ENCODE measurements at regions not wholly inside any gene's neighbourhood (a gene's known extent, or its start where the extent isn't known, plus 50 kb on each side); places are given as distances from the start of the nearest gene placed in this dataset.
A peak's percentile ranks its signal among the peaks of the same experiment; 100 is the strongest.

DNA sequence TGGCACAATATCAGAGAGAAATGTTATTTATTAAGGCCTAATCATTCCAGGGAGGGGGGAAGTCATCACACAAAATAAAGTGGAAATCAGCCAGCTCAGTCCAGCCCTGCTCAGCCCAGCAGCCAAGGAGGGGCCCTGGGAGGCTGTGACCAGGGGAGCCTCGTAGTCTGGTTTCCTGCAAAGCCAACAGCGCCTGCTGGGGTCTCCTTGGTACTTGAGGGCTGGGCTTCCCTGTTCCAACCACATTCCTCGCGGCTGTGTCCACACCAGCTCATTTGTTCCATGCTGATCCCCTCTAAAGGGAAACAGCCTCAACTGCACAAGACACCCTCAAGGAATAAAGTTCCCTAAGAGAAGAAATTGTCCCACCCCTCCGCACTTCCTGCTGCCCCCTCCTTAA lies 154.0 kb downstream of the TMEM132E start:
- DNase-seq: no peak

DNA sequence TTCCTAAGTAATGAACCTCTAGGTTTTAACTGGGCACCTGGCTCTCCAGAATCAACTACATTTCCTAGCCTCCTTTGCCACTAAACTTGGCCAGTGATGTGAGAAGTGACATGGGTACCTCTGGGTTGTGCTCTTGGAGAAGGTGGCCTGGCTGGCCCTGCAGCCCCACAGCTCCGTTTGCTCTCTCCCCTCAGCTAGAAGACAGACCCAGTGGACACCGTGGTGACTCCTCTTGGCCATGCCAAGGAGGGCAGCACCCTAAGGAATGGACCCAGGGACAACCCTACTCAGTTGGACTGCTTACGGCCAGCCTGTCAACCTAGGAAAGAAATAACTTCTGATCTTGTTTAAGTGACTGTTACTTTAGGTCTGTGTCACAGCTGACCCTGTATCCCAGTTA lies 151.4 kb downstream of the TMEM132E start:
- no peak for DNase-seq

DNA sequence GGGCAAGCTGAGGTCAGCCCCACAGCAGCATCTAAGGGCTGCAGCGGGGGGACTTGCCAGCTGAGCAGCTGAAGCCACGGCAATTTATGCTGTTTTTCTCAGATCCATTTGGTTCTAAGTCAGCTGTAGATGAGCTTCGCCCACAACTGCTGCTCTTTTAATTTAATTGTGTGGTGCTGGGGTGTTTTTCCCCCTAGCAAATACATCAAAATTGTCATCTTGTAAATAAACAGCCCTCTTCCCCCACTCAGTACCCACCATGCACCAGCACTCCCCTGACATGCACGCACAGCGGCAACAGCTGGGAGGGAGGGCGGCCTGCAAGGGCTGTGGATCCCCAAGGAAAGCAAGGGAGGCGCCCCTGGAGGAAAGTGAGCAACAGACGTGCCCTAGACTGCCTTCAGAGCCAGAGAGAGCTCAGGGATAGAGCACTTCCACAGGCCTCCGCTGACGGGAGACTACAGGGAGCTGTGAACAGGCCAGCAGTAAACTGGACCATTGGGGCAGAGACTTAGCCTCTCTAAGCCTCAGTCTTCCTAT lies 149.5 kb downstream of the TMEM132E start:
- no peak for DNase-seq

GRCh38 chr17:34727601-34728000 lies 148.2 kb downstream of the TMEM132E start:
- DNase-seq: no peak

- DNase-seq: no peak
These were observed 147.4 kb downstream of the TMEM132E start for GRCh38 chr17:34726536-34727384.

DNA sequence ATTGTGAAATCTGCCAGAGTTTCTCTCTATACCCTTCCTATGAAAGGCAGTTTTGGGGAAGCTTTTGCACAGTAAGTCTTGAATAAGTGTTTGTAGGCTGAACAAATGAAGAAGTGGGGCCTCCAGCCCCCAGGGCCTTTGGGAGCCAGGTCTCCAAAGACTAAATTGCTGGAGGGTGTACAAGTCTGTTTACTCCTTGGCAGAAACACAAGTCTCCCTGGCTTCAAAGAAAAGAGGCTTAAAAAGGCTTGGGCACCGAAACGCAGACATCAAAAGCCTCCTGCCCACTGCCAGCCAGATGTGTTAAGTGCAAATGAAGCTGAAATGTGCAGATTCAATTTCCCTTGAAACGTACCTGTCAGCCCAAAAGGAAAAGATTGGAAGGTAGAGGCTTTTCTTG lies 146.3 kb downstream of the TMEM132E start:
- DNase-seq: no peak

- no peak for DNase-seq
These were observed 145.6 kb downstream of the TMEM132E start for GRCh38 chr17:34725008-34725407.

DNA sequence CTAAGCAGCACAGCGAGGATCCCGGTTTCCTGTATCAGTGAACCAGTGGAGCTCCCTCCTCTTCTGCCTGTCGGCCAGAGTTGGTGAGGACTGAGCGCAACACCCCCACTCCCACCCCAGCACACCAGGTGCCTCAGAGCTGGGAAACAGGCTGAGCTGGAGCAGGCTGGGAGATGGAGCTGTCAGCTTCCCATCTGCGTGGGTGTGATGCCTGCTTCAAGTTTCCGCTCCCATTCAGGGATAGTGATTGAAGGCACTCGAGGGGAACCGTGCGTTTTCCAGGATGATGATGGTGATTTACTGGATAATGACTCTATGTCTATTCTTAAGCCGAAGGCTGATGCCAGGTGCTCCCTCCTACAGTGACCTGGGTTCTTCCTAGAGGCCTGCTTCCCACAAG lies 144.5 kb downstream of the TMEM132E start:
- DNase-seq: no peak

DNA sequence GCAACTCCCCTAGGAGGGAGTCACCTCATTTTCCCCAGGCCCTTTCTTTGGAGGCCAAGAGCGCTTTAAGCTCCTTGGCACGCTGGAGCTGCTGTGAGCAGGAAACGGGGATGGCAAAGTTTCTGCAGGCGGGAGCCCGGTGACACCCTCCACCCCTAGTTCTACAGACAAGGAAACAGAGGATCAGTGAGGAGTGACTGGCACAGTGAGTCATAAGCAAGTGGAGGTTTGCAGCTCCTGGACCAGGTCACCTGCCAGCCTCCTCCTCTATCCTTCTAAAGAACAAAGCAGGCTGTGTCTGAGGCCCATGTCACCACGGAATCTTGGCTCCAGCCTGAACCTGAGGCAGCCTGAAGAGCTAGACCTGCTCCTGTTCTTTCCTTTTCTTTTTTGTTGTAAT lies 141.9 kb downstream of the TMEM132E start:
- no peak for DNase-seq

DNA sequence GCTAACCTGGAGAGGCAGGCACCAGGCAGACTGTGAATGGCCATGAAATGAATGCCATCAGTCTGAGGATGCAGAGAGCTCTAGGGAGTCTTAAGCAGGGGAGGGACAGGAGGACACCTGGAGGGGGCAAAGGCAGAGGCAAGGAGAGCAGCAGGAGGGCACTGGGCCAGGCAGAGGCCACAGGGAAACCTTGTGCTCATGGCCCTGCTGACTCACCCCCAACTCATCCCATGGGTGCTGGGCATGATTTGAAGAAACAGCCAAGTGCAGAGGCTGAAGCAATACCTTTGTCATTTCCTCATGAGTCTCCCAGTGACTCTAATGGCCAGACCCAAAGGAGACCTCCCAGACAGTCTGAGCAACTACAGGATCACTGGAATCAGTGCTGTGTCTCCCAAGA lies 141.4 kb downstream of the TMEM132E start:
- no peak for DNase-seq

DNA sequence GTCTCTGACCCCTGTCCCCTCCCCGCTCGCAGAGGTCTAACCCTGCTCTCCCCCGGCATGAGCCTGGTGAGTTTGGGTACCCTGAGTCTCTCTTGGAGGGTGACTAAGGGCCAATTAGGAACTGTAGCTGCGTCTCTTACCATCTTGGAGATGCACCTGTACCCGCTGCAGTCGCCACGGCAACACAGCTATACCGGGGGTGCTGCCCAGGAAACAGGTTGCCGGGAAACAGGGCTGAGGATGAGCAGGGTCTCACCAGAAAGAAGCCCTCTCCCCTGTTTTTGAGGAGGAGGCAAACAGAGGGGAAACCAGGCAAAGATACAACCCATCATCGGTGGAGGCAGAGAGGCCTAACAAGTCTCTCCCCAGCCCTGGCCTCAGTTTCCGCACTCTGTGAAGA lies 140.2 kb downstream of the TMEM132E start:
- no peak for DNase-seq

- no peak for DNase-seq
These were observed 137.7 kb downstream of the TMEM132E start for GRCh38 chr17:34717092-34717491.

- DNase-seq: no peak
These were observed 136.9 kb downstream of the TMEM132E start for GRCh38 chr17:34716291-34716690.

- no peak for DNase-seq
These were observed 136.1 kb downstream of the TMEM132E start for GRCh38 chr17:34715504-34715903.

GRCh38 chr17:34714475-34715410 lies 135.4 kb downstream of the TMEM132E start:
- DNase-seq: no peak

GRCh38 chr17:34713687-34714086 lies 134.3 kb downstream of the TMEM132E start:
- no peak for DNase-seq

DNA sequence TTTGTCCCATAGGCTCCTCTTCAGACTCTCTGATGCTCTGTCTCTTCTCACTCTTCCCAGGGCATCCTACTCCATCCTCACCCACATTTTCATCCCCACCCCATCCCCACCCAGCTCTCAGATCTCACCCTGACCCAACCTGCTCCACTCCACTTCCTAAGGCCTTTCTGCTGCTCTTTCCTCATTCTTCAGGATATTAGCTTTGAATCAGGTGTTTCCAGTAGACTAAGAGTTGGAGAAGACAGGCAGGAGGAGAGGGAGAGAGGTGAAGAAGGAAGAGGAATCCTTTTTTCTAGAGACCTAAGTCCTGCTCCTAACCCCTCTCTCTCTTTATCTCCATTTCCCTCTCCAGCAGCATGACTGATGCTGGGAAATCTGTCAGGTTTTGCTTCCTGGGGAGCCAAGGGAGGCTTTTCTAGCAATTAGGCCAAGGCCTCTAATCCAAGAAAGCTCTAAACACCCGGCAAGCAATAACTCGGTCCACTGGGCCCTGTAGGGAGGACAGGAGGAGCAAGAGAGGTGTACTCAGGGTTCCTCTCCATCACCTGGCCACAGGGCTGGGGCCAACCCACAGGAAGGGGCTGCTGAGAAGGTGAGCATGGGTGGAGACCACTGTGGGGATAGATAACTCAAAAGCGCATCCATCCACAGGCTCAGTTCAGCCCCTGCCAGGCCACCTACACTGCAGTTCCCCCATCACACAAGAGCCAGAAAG lies 133.3 kb downstream of the TMEM132E start:
- DNase-seq: no peak

GRCh38 chr17:34711646-34712045 lies 132.3 kb downstream of the TMEM132E start:
- DNase-seq: no peak

DNA sequence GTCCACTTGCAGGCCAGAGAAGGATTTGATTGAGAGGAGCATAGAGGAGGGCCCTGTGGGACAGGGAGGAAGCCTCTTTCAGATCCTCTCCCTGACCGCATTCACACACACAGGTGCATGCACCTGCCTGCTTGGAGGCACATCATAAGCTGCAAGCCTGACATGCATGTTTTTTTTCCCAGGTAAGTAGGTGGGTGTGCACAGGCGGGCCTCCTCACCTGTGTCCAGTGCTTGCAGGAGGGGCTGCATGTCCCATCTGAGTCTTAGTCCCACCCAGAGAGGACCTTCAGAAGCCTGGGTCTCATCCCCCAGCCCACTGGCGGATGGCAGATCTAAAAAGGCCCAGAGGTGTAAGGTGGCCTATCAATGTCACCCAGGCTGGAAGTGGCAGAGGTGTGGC lies 130.8 kb downstream of the TMEM132E start:
- no peak for DNase-seq

DNA sequence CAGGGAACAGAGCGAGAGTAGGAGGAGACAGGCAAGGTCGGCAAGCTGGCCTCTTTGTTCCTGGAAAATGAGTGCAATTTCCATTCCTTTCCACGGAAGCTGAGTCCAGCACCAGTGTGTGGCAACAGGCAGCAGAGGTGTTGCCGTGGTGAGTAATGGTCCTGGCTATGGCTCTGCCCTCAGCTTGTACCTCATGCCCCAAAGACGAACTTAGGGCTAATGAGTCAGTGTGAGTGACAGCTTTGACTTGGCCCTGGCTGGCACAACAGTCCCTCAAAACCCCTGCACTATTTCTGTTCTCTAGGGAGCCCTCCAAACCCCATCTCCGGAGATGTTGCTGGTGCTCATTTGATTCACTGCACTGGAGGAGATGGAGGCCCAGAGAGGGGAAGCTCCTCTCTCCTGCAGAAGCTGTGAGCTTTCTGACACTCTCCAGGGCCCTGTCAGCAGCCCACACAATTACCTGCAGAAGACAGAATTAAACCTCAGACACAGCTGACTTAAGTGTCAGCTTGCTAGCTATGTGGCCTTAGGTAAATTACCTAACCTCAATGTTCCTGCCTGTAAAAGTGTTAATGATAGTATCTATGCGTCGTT lies 129.9 kb downstream of the TMEM132E start:
- no peak for DNase-seq

DNA sequence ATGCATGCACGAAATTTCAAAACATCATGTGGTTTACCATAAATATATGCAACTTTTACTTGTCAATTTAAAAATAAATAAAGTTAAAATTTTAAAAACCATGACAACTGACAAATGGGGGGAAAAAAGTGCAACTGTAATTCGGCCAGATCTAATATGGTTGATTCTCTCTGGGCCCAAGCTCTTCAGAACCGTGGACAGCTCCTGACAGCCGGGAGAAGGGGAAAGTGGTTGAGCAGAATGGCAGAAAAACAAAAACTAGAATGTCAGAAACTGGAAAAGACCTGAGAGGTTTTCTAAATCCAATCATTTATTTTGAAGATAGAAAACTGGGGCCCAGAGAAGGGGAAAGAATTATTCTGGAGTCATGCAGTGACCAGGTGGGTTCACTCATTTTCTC lies 126.6 kb downstream of the TMEM132E start:
- DNase-seq: no peak

- peak; percentile 12 for DNase-seq
These were observed 124.2 kb downstream of the TMEM132E start for GRCh38 chr17:34703533-34703932.

DNA sequence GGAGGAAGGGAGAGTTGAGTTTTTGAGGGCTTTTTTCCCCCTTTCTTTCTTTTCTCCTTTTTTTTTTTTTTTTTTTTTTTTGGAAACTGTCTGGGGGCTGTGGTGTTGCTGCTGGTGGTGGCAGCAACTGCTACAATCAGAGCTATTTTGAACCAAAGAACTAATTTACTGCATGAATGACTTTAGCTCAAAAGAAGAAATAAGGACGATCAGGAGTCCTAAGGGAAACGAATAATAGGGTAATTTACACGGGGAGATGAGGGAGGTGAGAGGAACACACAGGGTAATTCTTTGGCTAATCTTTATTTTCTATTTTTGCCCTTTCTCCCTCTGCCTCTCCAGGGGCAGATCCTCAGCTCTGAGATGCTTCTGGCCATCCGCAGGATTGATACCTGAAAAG lies 119.8 kb downstream of the TMEM132E start:
- no peak for DNase-seq

Measured in CD4-positive, alpha-beta T cell treated with Interleukin-6 for 4 hours (primary cell).